Tibial nerve (tissue), 4 donors: ENCODE measurements at regions not wholly inside any gene's neighbourhood (a gene's known extent, or its start where the extent isn't known, plus 50 kb on each side); places are given as distances from the start of the nearest gene placed in this dataset.

Source experiments
- DNase-seq, 2 donors: peaks; one replicate each; pipeline ENCODE4 v3.0.0-alpha.2; 2019; ENCODE audit warnings: low spot score in 2 of 2
- H3K27ac ChIP-seq, 4 donors: fragments of 200-600 bp; sonication (generic) in 3 of 4; one replicate each; pipeline ENCODE4 v1.5.1; 2017 to 2019; ENCODE audit warnings: mild to moderate bottlenecking in 1 of 4
- H3K27me3 ChIP-seq, 2 donors: fragments of 200-600 bp; sonication (generic) in 1 of 2; one replicate each; pipeline versions ENCODE4 v1.5.1 to v1.6.0; 2017 to 2019
- H3K36me3 ChIP-seq, 3 donors: fragments of 200-600 bp; sonication (generic); one replicate each; pipeline ENCODE4 v1.5.1; 2018 to 2019
- H3K4me1 ChIP-seq, 4 donors: fragments of 200-600 bp; sonication (generic) in 3 of 4; one replicate each; pipeline ENCODE4 v1.5.1; 2017 to 2019
- H3K4me3 ChIP-seq, 4 donors: fragments of 200-600 bp; sonication (generic) in 3 of 4; one replicate each; pipeline ENCODE4 v1.5.1; 2017 to 2019; ENCODE audit warnings: mild to moderate bottlenecking in 1 of 4, moderate library complexity in 1 of 4
- H3K9me3 ChIP-seq, 4 donors: fragments of 200-600 bp; sonication (generic) in 3 of 4; one replicate each; pipeline ENCODE4 v1.5.1; 2017 to 2019
- CTCF ChIP-seq, 5 experiments: fragments of 200-600 bp in 3 of 5; fragments of 450-650 bp in 2 of 5; sonication (generic) in 3 of 5; IDR thresholded peaks; one replicate each; pipeline ENCODE4 v1.5.1; 2016 to 2019; ENCODE audit warnings: antibody characterized with exemption in 5 of 5, mild to moderate bottlenecking in 3 of 5, moderate library complexity in 2 of 5
- EP300 ChIP-seq, 2 donors: sonication (generic); formaldehyde crosslinking; IDR thresholded peaks; one replicate each; pipeline ENCODE4 v1.6.1; 2017; ENCODE audit warnings: antibody characterized with exemption in 2 of 2, mild to moderate bottlenecking in 1 of 2
- POLR2A ChIP-seq, 2 donors: fragments of 450-650 bp; IDR thresholded peaks; one replicate each; pipeline ENCODE4 v1.6.1; 2017; ENCODE audit warnings: antibody characterized with exemption in 2 of 2, mild to moderate bottlenecking in 2 of 2, moderate library complexity in 2 of 2
- whole genome bisulfite sequencing, 2 donors: methylation state at CpG; one replicate each; pipeline ENCODE4 v1.1.5; 2018; 5-methylcytosine and 5-hydroxymethylcytosine counted together

GRCh38 chr2:190121305-190121704 lies 58.8 kb upstream of the MSTN start:
- H3K9me3 ChIP-seq = no peaks in the 10 kb centered on the region
- no peak for DNase-seq
- no peaks in the 10 kb centered on the region for H3K36me3 ChIP-seq
- H3K27me3 ChIP-seq = no peaks in the 10 kb centered on the region
- TF ChIP-seq EP300 (IDR thresholded peaks at IDR 0.05) = no peak
- TF ChIP-seq CTCF (IDR thresholded peaks at IDR 0.05) = no peak
- no peak for TF ChIP-seq POLR2A (IDR thresholded peaks at IDR 0.05)
- H3K27ac ChIP-seq = no peak overlapping the region
- no peak overlapping the region for H3K4me3 ChIP-seq
- H3K4me1 ChIP-seq = peaks cover 0 to 7% (median 0%) of the 10 kb centered on the region in 4 donors

- 62 to 68% methylated on average over 14 of the region's 14 CpGs for WGBS, 2 donors
These were observed 57.5 kb upstream of the MSTN start for GRCh38 chr2:190119923-190120590.

GRCh38 chr2:190119257-190119656 lies 56.7 kb upstream of the MSTN start:
- Histone ChIP-seq H3K4me1 (peaks cover 0 to 7% (median 0%) of the 10 kb centered on the region in 4 donors), H3K27me3 (no peaks in the 10 kb centered on the region), H3K9me3 (no peaks in the 10 kb centered on the region), H3K36me3 (no peaks in the 10 kb centered on the region), H3K27ac (no peak overlapping the region), H3K4me3 (peak overlapping the region in 1 of 4 donors; percentile 11)
- no peak for TF ChIP-seq EP300 (IDR thresholded peaks at IDR 0.05)
- no peak for TF ChIP-seq POLR2A (IDR thresholded peaks at IDR 0.05)
- TF ChIP-seq CTCF (IDR thresholded peaks at IDR 0.05) = no peak
- WGBS, 2 donors = 58 to 71% methylated on average over 14 of the region's 14 CpGs
- no peak for DNase-seq

More at GRCh38 chr2:190119923-190120590, 57.5 kb upstream of the MSTN start:
- Histone ChIP-seq H3K27ac (no peak overlapping the region), H3K36me3 (no peaks in the 10 kb centered on the region), H3K4me3 (no peak overlapping the region), H3K4me1 (peaks cover 0 to 7% (median 0%) of the 10 kb centered on the region in 4 donors), H3K27me3 (no peaks in the 10 kb centered on the region), H3K9me3 (no peaks in the 10 kb centered on the region)
- TF ChIP-seq EP300 (IDR thresholded peaks at IDR 0.05) = no peak
- no peak for DNase-seq

- peaks cover 0 to 7% (median 0%) of the 10 kb centered on the region in 4 donors for H3K4me1 ChIP-seq
- WGBS, 2 donors = 98% methylated on average over 1 of the region's 1 CpG
- no peak overlapping the region for H3K27ac ChIP-seq
- TF ChIP-seq EP300 (IDR thresholded peaks at IDR 0.05) = no peak
- no peak for TF ChIP-seq POLR2A (IDR thresholded peaks at IDR 0.05)
- no peak for TF ChIP-seq CTCF (IDR thresholded peaks at IDR 0.05)
- H3K9me3 ChIP-seq = no peaks in the 10 kb centered on the region
- H3K27me3 ChIP-seq = no peaks in the 10 kb centered on the region
- no peaks in the 10 kb centered on the region for H3K36me3 ChIP-seq
- H3K4me3 ChIP-seq = no peak overlapping the region
- no peak for DNase-seq
These were observed 54.8 kb upstream of the MSTN start for GRCh38 chr2:190117305-190117704.

- H3K27ac ChIP-seq = no peak overlapping the region
- no peaks in the 10 kb centered on the region for H3K27me3 ChIP-seq
- WGBS, 2 donors = 93 to 94% methylated on average over 2 of the region's 2 CpGs
- H3K4me3 ChIP-seq = no peak overlapping the region
- no peaks in the 10 kb centered on the region for H3K36me3 ChIP-seq
- H3K9me3 ChIP-seq = no peaks in the 10 kb centered on the region
- no peak for DNase-seq
- TF ChIP-seq EP300 (IDR thresholded peaks at IDR 0.05) (no peak), CTCF (IDR thresholded peaks at IDR 0.05) (no peak), POLR2A (IDR thresholded peaks at IDR 0.05) (no peak)
- H3K4me1 ChIP-seq = no peaks in the 10 kb centered on the region
These were observed 50.5 kb upstream of the MSTN start for GRCh38 chr2:190113000-190113399.
